Cardiac fibroblast (primary cell): ENCODE measurements at regions not wholly inside any gene's neighbourhood (a gene's known extent, or its start where the extent isn't known, plus 50 kb on each side); places are given as distances from the start of the nearest gene placed in this dataset.

Experiments
- DNase-seq, 2 donors: peaks; one replicate each; pipeline versions ENCODE4 v3.0.0 to v3.0.0-alpha.2; 2010; ENCODE audit warnings: low read depth in 2 of 2
- H3K4me3 ChIP-seq, 2 donors: replicated peaks in 1 of 2; 1 replicate in 1 of 2; 2 replicates in 1 of 2; pipeline ENCODE4 v1.5.1; 2011; ENCODE audit warnings: low read depth in 2 of 2, low read length in 2 of 2, mild to moderate bottlenecking in 2 of 2, moderate library complexity in 1 of 2
- CTCF ChIP-seq: IDR thresholded peaks from one replicate; pipeline ENCODE4 v1.5.1; 2011; ENCODE audit warnings: low read depth, mild to moderate bottlenecking, low read length, inconsistent platforms

DNA sequence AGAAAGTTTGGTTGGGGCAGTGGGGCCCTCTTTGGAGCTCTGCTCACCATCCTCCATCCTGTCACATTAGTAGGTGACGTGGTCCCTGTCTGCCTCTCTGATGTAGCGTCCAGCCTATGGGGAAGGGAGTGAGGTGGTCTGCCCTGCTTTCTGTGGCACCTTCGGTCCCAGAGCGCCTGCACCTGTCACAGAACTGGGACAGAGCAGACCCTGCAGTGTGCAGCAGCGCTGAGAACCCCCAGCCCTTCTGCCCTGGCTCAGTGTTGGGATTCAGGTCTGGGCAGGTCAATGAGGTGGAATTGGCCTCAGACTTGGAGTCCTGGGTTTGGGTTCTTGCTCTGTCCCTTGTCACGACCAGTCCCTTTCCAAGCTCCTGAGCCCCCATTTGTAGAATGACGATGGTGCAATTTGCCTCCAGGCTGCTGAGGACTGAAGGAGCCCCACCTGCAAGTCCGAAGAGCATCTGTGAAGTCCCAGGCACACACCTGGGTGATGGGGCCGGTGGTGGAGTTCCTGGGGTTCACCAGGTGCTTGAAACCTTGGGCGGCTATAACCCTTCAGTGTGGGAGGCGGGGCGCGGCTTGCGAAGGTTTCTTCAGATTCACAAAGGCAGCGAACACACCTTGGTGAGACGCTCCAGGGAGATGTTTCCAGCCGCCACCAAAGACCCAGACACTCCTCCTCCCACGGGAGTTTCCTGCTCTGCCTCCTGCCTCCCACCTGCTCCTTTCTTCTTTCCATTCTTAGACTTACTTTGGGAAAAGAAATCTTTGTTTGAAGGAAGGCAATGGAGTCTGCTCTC is 265.4 kb upstream of the HDAC4 start:
- no peak for DNase-seq
- H3K4me3 ChIP-seq: no peak overlapping the region
- TF ChIP-seq CTCF: no peak

- no peak for TF ChIP-seq CTCF
- no peak for DNase-seq
- H3K4me3 ChIP-seq: no peak overlapping the region
Observed at GRCh38 chr2:239664216-239664810, 263.5 kb upstream of the HDAC4 start.

- no peak for TF ChIP-seq CTCF
- no peak for DNase-seq
- H3K4me3 ChIP-seq: no peak overlapping the region
Observed at GRCh38 chr2:239663364-239663924, 262.6 kb upstream of the HDAC4 start.

DNA sequence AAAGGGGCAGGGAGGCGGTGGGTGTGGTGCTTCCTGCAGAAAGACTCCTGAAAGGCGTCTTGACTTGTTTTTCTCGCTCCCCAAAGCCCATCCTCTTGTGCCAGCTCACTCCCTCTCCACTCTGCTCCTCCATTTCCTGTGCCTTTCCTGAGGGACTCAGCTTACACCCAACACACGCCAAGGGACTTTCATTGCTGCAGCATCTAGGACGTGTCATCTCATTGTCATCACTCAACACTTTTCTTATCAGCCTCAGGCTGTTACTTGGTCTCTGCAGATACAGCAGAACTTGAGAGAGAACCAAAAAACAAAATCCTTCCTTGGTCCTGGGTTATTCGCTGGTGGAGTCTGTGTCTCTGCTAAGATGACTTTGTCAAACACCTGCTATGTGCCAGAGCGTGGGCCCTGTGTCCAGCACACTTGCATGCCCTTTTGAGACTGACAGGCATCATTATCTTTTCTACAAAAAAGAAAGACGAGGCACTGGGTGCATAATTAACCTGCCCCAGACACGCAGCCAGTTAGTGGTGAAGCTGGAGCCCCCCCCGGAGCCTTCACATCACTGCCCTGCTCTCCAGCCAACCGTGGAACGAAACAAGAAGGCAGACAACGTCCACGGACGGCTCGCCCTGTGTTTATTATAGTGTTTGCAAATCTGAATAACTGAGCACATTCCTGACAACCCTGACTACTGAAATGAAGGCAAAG is 261.7 kb upstream of the HDAC4 start:
- DNase-seq: no peak
- TF ChIP-seq CTCF: no peak
- H3K4me3 ChIP-seq: no peak overlapping the region

DNA sequence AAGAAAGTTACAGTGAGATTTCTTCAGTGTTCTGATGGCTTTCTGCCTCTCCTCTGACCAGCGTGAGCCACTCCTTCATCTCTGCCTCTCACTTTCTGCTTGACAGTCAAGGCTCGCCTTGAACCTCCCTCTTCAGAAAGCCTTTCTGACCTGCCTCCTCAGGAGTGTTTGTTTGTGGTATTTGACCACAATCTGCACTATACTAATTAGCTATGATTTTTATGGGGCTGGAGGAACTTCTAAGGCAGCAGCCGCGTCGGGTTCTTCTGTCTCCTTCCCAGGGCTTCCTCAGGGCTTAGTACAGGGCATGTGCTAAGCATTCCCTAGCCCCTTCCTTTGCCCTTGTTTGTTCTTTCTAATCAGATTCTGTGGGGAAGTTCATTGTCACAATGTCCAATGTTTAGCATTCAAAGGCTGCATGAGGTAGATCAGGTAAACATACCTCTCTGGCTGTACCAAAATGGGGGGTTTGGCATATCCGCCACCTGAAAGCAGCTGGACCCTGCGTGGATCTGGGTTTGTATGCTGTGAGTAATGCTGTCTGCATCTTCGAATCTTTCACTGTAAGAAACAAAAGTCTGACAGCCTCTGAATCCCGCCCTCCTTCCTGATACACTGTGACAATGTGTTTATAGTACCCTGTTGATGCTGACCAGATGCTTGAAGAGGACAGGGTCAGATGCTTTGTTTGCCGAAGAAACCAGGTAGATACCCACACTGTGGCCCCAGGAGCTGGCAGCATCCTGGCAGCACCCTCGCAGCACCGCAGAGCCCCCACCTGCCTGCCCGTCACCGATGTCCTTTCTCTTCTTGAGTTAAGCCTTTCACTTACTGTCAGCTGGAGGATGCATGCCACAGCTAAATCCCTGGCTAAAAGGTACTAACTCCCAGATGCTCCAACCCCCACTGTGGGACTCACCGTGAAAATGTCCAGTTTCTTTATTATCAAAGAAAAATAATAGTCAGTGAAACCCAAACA is 260.8 kb upstream of the HDAC4 start:
- no peak for DNase-seq
- TF ChIP-seq CTCF: no peak
- no peak overlapping the region for H3K4me3 ChIP-seq
